MV-4-11 (cell line): ENCODE measurements at regions not wholly inside any gene's neighbourhood (a gene's known extent, or its start where the extent isn't known, plus 50 kb on each side); places are given as distances from the start of the nearest gene placed in this dataset.
A peak's percentile ranks its signal among the peaks of the same experiment; 100 is the strongest.

Source experiments
- DNase-seq: peaks from one replicate; lab custom pipeline; 2025; lab: John Stamatoyannopoulos, UW

GRCh38 chr5:67459253-67459652 is 262.7 kb upstream of the CD180 start:
- DNase-seq, result no peak

- no peak for DNase-seq
Observed at GRCh38 chr5:67455970-67456369, 259.4 kb upstream of the CD180 start.

- no peak for DNase-seq
Observed at GRCh38 chr5:67454957-67455561, 258.5 kb upstream of the CD180 start.

GRCh38 chr5:67453111-67453905 is 256.7 kb upstream of the CD180 start:
- no peak for DNase-seq

GRCh38 chr5:67451640-67452279 is 255.2 kb upstream of the CD180 start:
- no peak for DNase-seq

- DNase-seq, result no peak
Observed at GRCh38 chr5:67447732-67448131, 251.1 kb upstream of the CD180 start.

- no peak for DNase-seq
Observed at GRCh38 chr5:67437905-67438845, 241.6 kb upstream of the CD180 start.

- DNase-seq, result no peak
Observed at GRCh38 chr5:67435032-67435431, 238.4 kb upstream of the CD180 start.

GRCh38 chr5:67434466-67434865 is 237.9 kb upstream of the CD180 start:
- DNase-seq, result no peak

- no peak for DNase-seq
Observed at GRCh38 chr5:67432606-67433005, 236.0 kb upstream of the CD180 start.

GRCh38 chr5:67431191-67431590 is 234.6 kb upstream of the CD180 start:
- DNase-seq, result no peak

GRCh38 chr5:67427850-67428298 is 231.3 kb upstream of the CD180 start:
- no peak for DNase-seq

GRCh38 chr5:67426961-67427849 is 230.6 kb upstream of the CD180 start:
- DNase-seq, result no peak

- DNase-seq, result no peak
Observed at GRCh38 chr5:67425514-67425913, 228.9 kb upstream of the CD180 start.

- DNase-seq, result no peak
Observed at GRCh38 chr5:67417839-67418238, 221.2 kb upstream of the CD180 start.

GRCh38 chr5:67416986-67417385 is 220.4 kb upstream of the CD180 start:
- no peak for DNase-seq

GRCh38 chr5:67416133-67416937 is 219.7 kb upstream of the CD180 start:
- no peak for DNase-seq

- no peak for DNase-seq
Observed at GRCh38 chr5:67414712-67415111, 218.1 kb upstream of the CD180 start.

GRCh38 chr5:67413721-67414120 is 217.1 kb upstream of the CD180 start:
- DNase-seq, result no peak

GRCh38 chr5:67409126-67409777 is 212.7 kb upstream of the CD180 start:
- DNase-seq, result peak; percentile 21
